GM12878 (cell line): ENCODE measurements at regions not wholly inside any gene's neighbourhood (a gene's known extent, or its start where the extent isn't known, plus 50 kb on each side); places are given as distances from the start of the nearest gene placed in this dataset.

Source experiments
- CTCF ChIP-seq, 3 experiments: IDR thresholded peaks in 2 of 3; conservative IDR thresholded peaks in 1 of 3; 2 replicates each; pipeline ENCODE4 v1.5.1; 2011; ENCODE audit warnings: low read depth in 3 of 3, low read length in 3 of 3, mild to moderate bottlenecking in 3 of 3, control low read depth in 2 of 3, moderate library complexity in 2 of 3, inconsistent platforms in 1 of 3, mixed read lengths in 1 of 3; ENCODE audit not compliant: control insufficient read depth in 2 of 3, insufficient read depth in 1 of 3; ENCODE audit errors: extremely low read depth in 1 of 3
- EGR1 ChIP-seq, 2 experiments: IDR thresholded peaks; 1 replicate in 1 of 2; 2 replicates in 1 of 2; pipeline ENCODE4 v1.6.1; 2011 to 2012; ENCODE audit warnings: low read depth in 2 of 2, low read length in 2 of 2, borderline replicate concordance in 1 of 2, mild to moderate bottlenecking in 1 of 2, moderate library complexity in 1 of 2
- EP300 ChIP-seq, 2 experiments: fragments of 150-350 bp in 1 of 2; IDR thresholded peaks; 2 replicates each; pipeline ENCODE4 v1.6.1; 2011 to 2012; ENCODE audit warnings: low read depth in 2 of 2, low read length in 2 of 2, borderline replicate concordance in 1 of 2, improper control_type of control experiment in 1 of 2, inconsistent platforms in 1 of 2; ENCODE audit not compliant: control insufficient read depth in 1 of 2
- HDAC6 ChIP-seq: fragments of 200-600 bp; sonication (generic); IDR thresholded peaks from one replicate; pipeline ENCODE4 v1.8.0; 2017; ENCODE audit warnings: antibody characterized with exemption; ENCODE audit not compliant: unreplicated experiment
- KLF5 ChIP-seq: fragments of 450-650 bp; IDR thresholded peaks from 2 replicates; pipeline ENCODE4 v1.6.1; 2014; ENCODE audit warnings: mild to moderate bottlenecking; ENCODE audit not compliant: partially characterized antibody
- MYC ChIP-seq: IDR thresholded peaks from 2 replicates; pipeline ENCODE4 v1.6.1; 2011; ENCODE audit warnings: mild to moderate bottlenecking, low read length, moderate library complexity, inconsistent platforms; ENCODE audit not compliant: insufficient read depth, insufficient replicate concordance, insufficient read length, severe bottlenecking
- NFXL1 ChIP-seq: fragments of 450-650 bp; IDR thresholded peaks from 2 replicates; pipeline ENCODE4 v1.6.1; 2017; ENCODE audit warnings: antibody characterized with exemption, mild to moderate bottlenecking, borderline replicate concordance
- POLR2A ChIP-seq: IDR thresholded peaks from 2 replicates; pipeline ENCODE4 v1.6.1; 2011; ENCODE audit warnings: low read depth, mild to moderate bottlenecking, low read length
- RBBP5 ChIP-seq: fragments of 200-600 bp; sonication (generic); conservative IDR thresholded peaks from 2 replicates; pipeline ENCODE4 v1.6.1; 2016
- RFX5 ChIP-seq: IDR thresholded peaks from 2 replicates; pipeline ENCODE4 v1.6.1; 2011; ENCODE audit warnings: low read depth, low read length, improper control_type of control experiment
- SMARCA5 ChIP-seq: fragments of 450-650 bp; IDR thresholded peaks from 2 replicates; pipeline ENCODE4 v1.6.1; 2017; ENCODE audit warnings: mild to moderate bottlenecking
- SP1 ChIP-seq: IDR thresholded peaks from one replicate; pipeline ENCODE4 v1.6.1; 2011; ENCODE audit warnings: low read depth, low read length
- SREBF2 ChIP-seq: IDR thresholded peaks from 2 replicates; pipeline ENCODE4 v1.6.1; 2012; ENCODE audit warnings: mild to moderate bottlenecking, low read length
- YBX1 ChIP-seq: fragments of 450-650 bp; IDR thresholded peaks from 2 replicates; pipeline ENCODE4 v1.6.1; 2016; ENCODE audit warnings: antibody characterized with exemption

GRCh38 chr7:67361150-67361549 is 364.5 kb downstream of the TYW1 start:
- TF ChIP-seq CTCF (IDR thresholded peaks at IDR 0.05 in 2 of 3, conservative IDR thresholded peaks at IDR 0.05 in 1 of 3; ENCODE audit: control insufficient read depth in 2 of 3, extremely low read depth in 1 of 3, insufficient read depth in 1 of 3, low read depth in 3 of 3, low read length in 3 of 3), result no peak
- TF ChIP-seq YBX1, result no peak
- TF ChIP-seq SREBF2, result no peak
- TF ChIP-seq EGR1 (IDR thresholded peaks at IDR 0.05; ENCODE audit: borderline replicate concordance in 1 of 2, low read depth in 2 of 2, low read length in 2 of 2), result no peak
- no peak for TF ChIP-seq SMARCA5
- TF ChIP-seq KLF5, result no peak
- no peak for TF ChIP-seq RFX5
- no peak for TF ChIP-seq MYC
- no peak for TF ChIP-seq HDAC6
- no peak for TF ChIP-seq NFXL1
- no peak for TF ChIP-seq EP300 (IDR thresholded peaks at IDR 0.05; ENCODE audit: borderline replicate concordance in 1 of 2, control insufficient read depth in 1 of 2, low read depth in 2 of 2, low read length in 2 of 2)
- no peak for TF ChIP-seq SP1
- no peak for TF ChIP-seq RBBP5
- no peak for TF ChIP-seq POLR2A
